Muscle layer of duodenum (tissue), 2 donors: ENCODE measurements at regions not wholly inside any gene's neighbourhood (a gene's known extent, or its start where the extent isn't known, plus 50 kb on each side); places are given as distances from the start of the nearest gene placed in this dataset.

ENCODE experiments used
- H3K27ac ChIP-seq: one replicate; pipeline ENCODE4 v1.7.0; 2013; ENCODE audit warnings: mild to moderate bottlenecking, low read length
- H3K27me3 ChIP-seq: one replicate; pipeline ENCODE4 v1.7.0; 2013; ENCODE audit warnings: low read depth, mild to moderate bottlenecking, control low read depth, low read length
- H3K36me3 ChIP-seq, 2 donors: one replicate each; pipeline ENCODE4 v1.7.0; 2013; ENCODE audit warnings: low read length in 2 of 2, control low read depth in 1 of 2, mild to moderate bottlenecking in 1 of 2; ENCODE audit not compliant: insufficient read depth in 2 of 2, control insufficient read depth in 1 of 2
- H3K4me1 ChIP-seq, 2 donors: one replicate each; pipeline ENCODE4 v1.7.0; 2013; ENCODE audit warnings: low read length in 2 of 2, mild to moderate bottlenecking in 2 of 2, control low read depth in 1 of 2, moderate library complexity in 1 of 2; ENCODE audit not compliant: insufficient read depth in 2 of 2, control insufficient read depth in 1 of 2
- H3K4me3 ChIP-seq, 2 donors: one replicate each; pipeline ENCODE4 v1.7.0; 2013; ENCODE audit warnings: low read length in 2 of 2, low read depth in 1 of 2, mild to moderate bottlenecking in 1 of 2
- H3K9me3 ChIP-seq, 2 donors: one replicate each; pipeline ENCODE4 v1.7.0; 2013; ENCODE audit warnings: low read length in 2 of 2, control low read depth in 1 of 2, mild to moderate bottlenecking in 1 of 2; ENCODE audit not compliant: control insufficient read depth in 1 of 2
- donor health status: healthy.

GRCh38 chr1:81158592-81158991, 642.1 kb upstream of the ADGRL2 start:
- Histone ChIP-seq H3K4me1 (peaks cover 0 to 10% of the 10 kb centered on the region in 2 donors), H3K36me3 (no peaks in the 10 kb centered on the region), H3K27me3 (no peaks in the 10 kb centered on the region), H3K4me3 (no peak overlapping the region), H3K9me3 (no peaks in the 10 kb centered on the region), H3K27ac (no peak overlapping the region)

DNA sequence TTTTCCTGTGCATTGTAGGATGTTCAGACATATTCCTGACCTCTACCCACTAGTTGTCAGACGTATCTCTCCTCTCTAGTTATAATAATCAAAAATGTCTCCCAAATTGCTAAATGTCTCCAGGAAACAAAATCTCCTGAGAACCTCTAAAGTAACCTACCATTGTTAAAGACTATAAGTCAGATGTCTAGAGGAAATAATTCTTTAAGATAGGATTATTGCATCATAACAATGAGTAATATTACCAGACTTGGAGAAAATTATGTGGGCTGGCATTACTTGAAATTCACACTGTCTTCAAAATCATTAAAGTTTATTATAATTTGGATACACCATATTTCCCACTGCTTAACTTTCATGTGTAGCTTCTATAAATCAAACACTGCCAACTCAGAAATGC, 643.0 kb upstream of the ADGRL2 start:
- no peak overlapping the region for H3K4me3 ChIP-seq
- H3K36me3 ChIP-seq, result no peaks in the 10 kb centered on the region
- H3K9me3 ChIP-seq, result no peaks in the 10 kb centered on the region
- peaks cover 0 to 10% of the 10 kb centered on the region in 2 donors for H3K4me1 ChIP-seq
- H3K27ac ChIP-seq, result no peak overlapping the region
- no peaks in the 10 kb centered on the region for H3K27me3 ChIP-seq

DNA sequence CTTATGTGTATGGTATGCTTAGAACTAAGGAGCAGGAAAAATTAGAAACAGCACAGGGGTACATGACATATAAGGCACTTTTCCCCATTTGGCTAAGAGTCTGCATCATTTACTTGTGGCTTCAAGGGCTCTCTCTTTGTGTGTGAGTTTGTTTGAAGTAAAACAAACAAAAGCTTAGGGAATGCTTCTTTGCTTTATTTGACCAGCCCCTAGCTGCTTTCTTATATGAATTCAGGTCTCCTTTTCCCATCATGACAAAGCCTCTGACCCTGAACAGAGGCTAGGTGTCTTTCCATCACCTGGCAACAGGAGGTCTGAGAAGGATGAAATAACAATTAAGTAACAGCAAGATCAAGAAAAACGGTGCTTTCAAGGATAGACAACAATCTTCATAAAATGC, 643.8 kb upstream of the ADGRL2 start:
- Histone ChIP-seq H3K36me3 (no peaks in the 10 kb centered on the region), H3K27ac (no peak overlapping the region), H3K9me3 (no peaks in the 10 kb centered on the region), H3K27me3 (no peaks in the 10 kb centered on the region), H3K4me3 (no peak overlapping the region), H3K4me1 (peaks cover 0 to 10% of the 10 kb centered on the region in 2 donors)

DNA sequence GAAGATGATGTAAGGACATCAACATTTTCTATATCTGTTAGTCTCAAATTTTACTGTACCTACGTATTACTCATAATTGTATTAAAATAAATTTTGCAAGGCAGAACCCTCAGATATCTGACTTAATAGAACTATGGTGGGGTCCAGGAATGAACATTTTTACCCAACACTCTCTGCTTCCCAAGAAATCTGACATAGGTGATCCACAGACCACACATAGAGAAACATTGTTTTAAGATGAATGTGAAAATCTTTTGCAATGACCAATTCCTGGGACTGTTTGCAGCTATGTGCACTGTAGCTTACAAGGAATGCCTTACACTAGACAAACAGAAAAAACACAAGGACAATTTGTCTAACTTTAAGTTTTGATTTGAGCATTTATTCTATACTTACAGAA, 645.6 kb upstream of the ADGRL2 start:
- H3K27me3 ChIP-seq, result no peaks in the 10 kb centered on the region
- peaks cover 0 to 10% of the 10 kb centered on the region in 2 donors for H3K4me1 ChIP-seq
- no peak overlapping the region for H3K4me3 ChIP-seq
- no peaks in the 10 kb centered on the region for H3K36me3 ChIP-seq
- no peaks in the 10 kb centered on the region for H3K9me3 ChIP-seq
- no peak overlapping the region for H3K27ac ChIP-seq

DNA sequence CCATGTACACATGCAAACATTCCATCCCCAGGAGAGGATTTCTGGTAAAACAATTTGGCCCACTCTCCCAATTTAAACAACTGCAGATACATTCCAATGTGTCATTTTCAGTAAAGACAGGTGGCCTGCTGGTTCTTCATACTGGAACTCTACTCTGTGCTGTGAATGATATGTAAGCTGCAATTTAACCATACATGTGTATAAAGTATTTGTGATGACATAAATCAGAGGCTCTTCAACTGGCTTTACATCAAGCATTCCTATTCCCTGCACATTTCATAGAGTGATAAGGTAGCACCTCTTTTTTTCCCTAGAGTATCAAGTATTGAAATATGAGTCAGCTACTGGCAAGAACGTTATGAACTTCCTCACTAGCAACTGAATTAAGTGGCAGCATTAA, 649.5 kb upstream of the ADGRL2 start:
- H3K9me3 ChIP-seq, result no peaks in the 10 kb centered on the region
- H3K27ac ChIP-seq, result no peak overlapping the region
- no peaks in the 10 kb centered on the region for H3K36me3 ChIP-seq
- H3K4me3 ChIP-seq, result no peak overlapping the region
- H3K27me3 ChIP-seq, result no peaks in the 10 kb centered on the region
- H3K4me1 ChIP-seq, result no peaks in the 10 kb centered on the region

DNA sequence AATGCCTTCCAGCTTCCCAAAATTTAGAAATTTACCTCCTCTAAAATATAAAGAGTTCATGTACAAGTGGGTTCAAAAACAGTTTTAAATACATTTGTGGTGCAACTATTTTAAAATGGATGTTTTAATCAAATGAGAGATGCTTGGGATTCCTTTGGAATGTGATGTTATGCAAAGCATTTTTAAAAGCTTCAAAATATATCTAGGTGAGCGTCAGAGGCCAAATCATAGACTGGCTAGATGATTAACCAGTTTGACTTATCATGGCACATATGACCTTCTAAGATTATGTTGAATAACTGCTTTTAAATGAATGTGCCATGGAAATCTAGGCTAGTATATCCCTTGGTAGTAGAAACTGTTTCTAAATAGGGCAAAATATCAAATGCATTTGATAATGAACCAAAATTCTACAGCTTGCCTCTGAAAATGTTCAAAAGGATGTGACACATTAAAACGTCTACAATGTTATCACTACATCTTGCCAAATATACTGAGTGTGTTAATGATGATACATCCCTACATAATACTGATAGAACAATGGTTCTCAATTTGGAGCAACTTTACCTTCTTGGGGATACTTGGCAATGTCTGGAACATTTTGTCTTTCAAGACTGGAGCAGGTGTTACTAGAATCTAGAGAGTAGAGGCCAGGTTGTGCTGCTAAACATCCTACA, 650.9 kb upstream of the ADGRL2 start:
- H3K4me1 ChIP-seq, result no peaks in the 10 kb centered on the region
- no peak overlapping the region for H3K27ac ChIP-seq
- no peak overlapping the region for H3K4me3 ChIP-seq
- no peaks in the 10 kb centered on the region for H3K36me3 ChIP-seq
- no peaks in the 10 kb centered on the region for H3K9me3 ChIP-seq
- H3K27me3 ChIP-seq, result no peaks in the 10 kb centered on the region

DNA sequence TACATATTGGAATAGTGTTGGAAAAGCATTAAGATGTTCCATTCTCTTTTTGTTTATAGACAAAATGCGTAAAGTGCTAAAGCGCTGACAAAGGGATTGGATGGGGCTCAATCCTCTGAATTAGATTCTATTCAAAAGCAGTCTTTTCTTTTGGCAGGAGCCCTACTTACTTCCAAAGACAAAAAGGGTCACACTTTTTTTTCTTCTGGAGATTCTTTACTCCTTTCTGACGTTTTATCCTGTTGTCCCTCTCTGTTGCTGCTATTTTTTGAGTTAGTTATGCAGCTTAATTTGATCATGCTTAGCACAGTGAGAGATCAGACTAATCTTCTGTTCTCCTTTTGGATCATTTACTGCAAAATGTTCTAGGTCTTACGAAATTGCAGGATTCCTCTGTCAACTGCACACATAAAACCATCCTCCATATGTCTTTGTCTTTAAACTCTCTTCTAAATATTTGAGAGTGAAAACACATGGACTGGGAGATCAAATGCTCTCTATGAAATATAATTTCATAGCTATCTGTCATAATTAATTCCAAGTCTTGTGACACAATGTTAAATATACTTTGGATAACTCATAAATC, 656.4 kb upstream of the ADGRL2 start:
- Histone ChIP-seq H3K27ac (no peak overlapping the region), H3K9me3 (no peaks in the 10 kb centered on the region), H3K4me3 (no peak overlapping the region), H3K27me3 (no peaks in the 10 kb centered on the region), H3K36me3 (no peaks in the 10 kb centered on the region), H3K4me1 (no peaks in the 10 kb centered on the region)

DNA sequence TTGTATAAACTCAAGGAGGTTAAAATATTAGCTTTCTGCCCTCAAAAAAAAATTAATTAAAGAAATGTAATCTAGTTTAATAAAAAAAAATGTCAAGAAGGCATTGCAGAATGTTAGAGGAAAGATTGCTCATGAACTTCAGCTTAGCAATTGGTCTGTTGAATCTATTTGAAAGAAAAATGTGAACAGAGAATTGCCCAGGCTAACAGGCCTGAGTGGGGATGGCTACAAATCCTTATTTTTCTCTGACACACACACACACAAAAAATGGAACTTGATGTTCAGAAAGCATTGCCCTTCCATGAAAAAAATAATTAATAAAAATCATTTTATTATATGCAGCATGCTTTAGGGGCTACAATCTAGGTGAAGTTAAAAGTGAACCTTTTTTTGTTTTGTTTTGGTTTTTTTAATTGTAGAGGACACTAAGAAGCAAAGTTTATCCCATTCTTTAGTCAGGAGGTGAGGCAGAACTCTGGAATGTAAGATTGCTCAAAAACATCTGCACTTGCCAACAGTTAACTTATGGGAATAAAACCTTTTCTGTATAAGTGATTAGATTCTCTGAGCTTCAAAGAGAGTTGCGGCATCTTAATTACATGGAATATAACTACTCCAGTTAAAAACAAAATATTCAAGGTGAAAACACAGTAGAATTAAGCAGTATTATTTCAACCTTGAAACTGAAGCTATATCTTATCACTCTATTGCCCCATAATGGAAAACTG, 658.5 kb upstream of the ADGRL2 start:
- H3K27me3 ChIP-seq, result no peaks in the 10 kb centered on the region
- no peaks in the 10 kb centered on the region for H3K36me3 ChIP-seq
- H3K4me3 ChIP-seq, result no peak overlapping the region
- H3K9me3 ChIP-seq, result no peaks in the 10 kb centered on the region
- no peak overlapping the region for H3K27ac ChIP-seq
- no peaks in the 10 kb centered on the region for H3K4me1 ChIP-seq

DNA sequence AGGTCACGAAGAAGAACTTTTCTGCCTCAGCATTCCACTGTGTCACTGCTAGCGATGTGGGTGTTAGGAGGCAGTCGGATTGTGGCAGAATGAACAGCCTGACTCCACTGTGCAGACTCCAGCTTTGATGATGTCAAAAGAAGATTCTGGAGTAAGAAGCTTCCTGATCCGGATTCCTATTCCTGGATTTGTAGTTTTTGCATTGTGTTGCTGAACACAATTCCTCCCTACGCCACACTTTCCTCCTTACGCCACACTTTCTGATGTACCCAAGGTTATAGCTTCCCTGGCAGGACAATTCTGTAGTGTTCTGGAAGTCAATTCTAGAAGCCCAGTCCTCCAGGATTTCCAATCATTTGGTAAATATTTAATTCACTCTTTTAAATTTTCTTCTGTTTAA, 665.2 kb upstream of the ADGRL2 start:
- Histone ChIP-seq H3K4me3 (no peak overlapping the region), H3K4me1 (no peaks in the 10 kb centered on the region), H3K27ac (no peak overlapping the region), H3K27me3 (no peaks in the 10 kb centered on the region), H3K9me3 (no peaks in the 10 kb centered on the region), H3K36me3 (no peaks in the 10 kb centered on the region)

- no peaks in the 10 kb centered on the region for H3K36me3 ChIP-seq
- H3K4me3 ChIP-seq, result no peak overlapping the region
- H3K27me3 ChIP-seq, result no peaks in the 10 kb centered on the region
- H3K4me1 ChIP-seq, result peaks cover 0 to 4% of the 10 kb centered on the region in 2 donors
- no peaks in the 10 kb centered on the region for H3K9me3 ChIP-seq
- no peak overlapping the region for H3K27ac ChIP-seq
Observed at GRCh38 chr1:81129776-81130175, 671.0 kb upstream of the ADGRL2 start.

- Histone ChIP-seq H3K36me3 (no peaks in the 10 kb centered on the region), H3K27me3 (no peaks in the 10 kb centered on the region), H3K4me1 (peaks cover 0 to 4% of the 10 kb centered on the region in 2 donors), H3K4me3 (no peak overlapping the region), H3K27ac (no peak overlapping the region), H3K9me3 (no peaks in the 10 kb centered on the region)
Observed at GRCh38 chr1:81129366-81129765, 671.4 kb upstream of the ADGRL2 start.
